ENCODE measurements at regions not wholly inside any gene's neighbourhood (a gene's known extent, or its start where the extent isn't known, plus 50 kb on each side); places are given as distances from the start of the nearest gene placed in this dataset.
"Not testable (repeated sequence)": the region's sequence is repeated elsewhere in the genome, so short reads cannot be mapped to it uniquely, and the experiment has no call there.

DNA sequence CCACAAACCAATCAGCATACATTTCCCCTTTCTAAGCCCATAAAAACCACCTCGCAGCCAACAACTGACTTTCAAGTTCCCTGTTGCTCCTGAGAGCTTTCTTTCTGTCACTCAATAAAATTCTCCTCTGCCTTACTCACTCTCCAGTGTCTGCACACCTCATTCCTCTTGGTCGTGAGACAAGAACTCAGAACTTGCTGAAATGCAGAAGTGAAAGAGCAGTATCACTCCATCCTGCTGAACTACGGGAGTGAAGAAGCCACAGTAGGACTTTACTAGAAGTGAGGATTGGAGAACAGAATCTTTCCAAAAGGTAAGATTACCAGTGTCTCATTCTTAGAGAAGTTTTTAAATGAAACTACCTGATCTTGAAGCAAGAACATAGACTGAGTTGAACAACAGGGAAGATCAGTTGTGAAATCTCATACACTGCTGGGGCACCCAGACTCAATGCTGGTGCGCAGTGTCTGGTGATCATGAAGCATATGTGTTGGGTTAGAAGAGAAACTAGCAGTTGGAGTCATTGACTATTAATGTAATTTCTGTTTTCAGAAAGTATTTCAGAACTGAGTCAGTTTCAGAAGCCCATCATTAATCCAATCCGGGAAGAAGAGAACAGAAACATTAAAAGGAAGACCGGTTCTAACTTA is 726.9 kb upstream of the TMPRSS15 start:
- ChIA-PET POLR2A (no interaction called here), CTCF (no interaction called here)
- H3K36me3 Mint-ChIP-seq (ENCODE audit: low read depth) = no peaks in the 10 kb centered on the region
- H3K9me3 Mint-ChIP-seq = peaks cover 3% of the 10 kb centered on the region
- H3K27me3 Mint-ChIP-seq = no peaks in the 10 kb centered on the region
- no peak overlapping the region for H3K4me3 Mint-ChIP-seq
- H3K4me1 Mint-ChIP-seq = no peaks in the 10 kb centered on the region
- DNase-seq = no peak
- H3K27ac Mint-ChIP-seq = no peak overlapping the region

DNA sequence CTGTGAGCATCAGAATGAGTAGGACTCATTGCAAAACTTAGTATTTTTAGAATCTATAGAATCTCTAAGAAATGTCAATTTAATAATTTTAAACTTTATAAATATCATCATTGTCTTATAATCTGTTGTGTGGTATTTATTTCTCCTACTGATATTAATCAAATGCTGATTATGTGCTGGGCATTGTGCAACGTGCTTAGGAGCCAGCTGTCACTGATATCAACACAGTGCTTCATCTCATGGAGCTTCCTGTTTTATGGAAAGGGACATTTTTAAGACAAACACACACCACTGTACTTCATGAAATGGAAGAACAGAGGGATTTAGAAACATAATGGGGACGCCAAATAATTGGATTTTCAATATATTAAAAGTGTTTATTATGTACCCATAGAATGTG is 737.9 kb upstream of the TMPRSS15 start:
- Mint-ChIP-seq H3K9me3 (peaks cover 11% of the 10 kb centered on the region), H3K27me3 (no peaks in the 10 kb centered on the region), H3K27ac (no peak overlapping the region), H3K4me3 (no peak overlapping the region), H3K4me1 (no peaks in the 10 kb centered on the region), H3K36me3 (ENCODE audit: low read depth) (no peaks in the 10 kb centered on the region)
- POLR2A ChIA-PET = no interaction called here
- CTCF ChIA-PET = no interaction called here
- no peak for DNase-seq

DNA sequence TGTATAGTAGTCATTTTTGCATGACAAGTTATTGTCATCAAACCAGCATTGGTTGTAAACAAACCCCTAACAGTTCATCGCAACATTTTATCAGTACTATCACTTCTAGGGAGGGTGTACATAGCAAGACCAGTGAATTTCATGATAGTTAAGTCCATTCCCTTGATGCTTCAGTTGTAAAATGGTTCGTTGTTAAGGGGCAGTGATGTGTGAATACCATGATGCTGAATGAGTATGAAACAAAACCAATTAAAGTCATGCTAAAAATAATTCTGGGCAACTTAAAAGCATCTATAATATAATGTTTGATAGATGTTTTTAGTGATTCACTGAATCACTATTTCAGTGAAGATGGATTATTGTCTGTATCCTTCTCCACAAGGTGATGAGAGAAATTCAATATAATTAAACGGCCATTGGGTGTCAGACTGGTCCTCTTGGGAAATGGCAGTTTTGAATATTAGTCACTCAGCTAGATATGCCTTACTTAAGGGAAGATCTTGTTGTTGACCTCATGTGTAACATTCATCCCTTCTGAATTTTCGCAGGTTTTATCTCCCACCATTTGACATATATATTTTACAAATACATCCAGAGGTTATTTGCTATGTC is 742.2 kb upstream of the TMPRSS15 start:
- Mint-ChIP-seq H3K4me1 (no peaks in the 10 kb centered on the region), H3K27me3 (no peaks in the 10 kb centered on the region), H3K9me3 (peaks cover 19% of the 10 kb centered on the region), H3K27ac (no peak overlapping the region), H3K4me3 (no peak overlapping the region), H3K36me3 (ENCODE audit: low read depth) (no peaks in the 10 kb centered on the region)
- DNase-seq = no peak
- POLR2A ChIA-PET = no interaction called here
- CTCF ChIA-PET = no interaction called here

DNA sequence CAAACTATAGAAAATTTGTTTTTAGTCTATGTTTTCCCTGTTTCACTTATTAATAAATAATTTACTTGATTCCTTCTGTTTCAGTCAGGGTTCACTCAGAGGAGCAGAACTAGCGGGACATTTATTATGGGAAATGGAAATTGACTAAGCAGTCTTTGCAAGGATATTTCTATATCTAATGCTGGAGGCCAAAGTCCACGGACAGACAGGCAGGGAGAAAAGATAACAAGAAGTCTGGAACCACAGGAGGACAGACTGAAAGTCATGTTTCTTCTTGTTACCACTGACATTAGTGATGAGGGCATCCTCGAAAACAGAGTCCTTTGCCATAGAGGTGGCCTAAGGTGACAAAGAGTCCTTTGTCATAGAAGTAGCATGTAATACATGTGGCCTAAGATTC is 744.5 kb upstream of the TMPRSS15 start:
- H3K4me3 Mint-ChIP-seq = no peak overlapping the region
- no peaks in the 10 kb centered on the region for H3K4me1 Mint-ChIP-seq
- POLR2A ChIA-PET = no interaction called here
- H3K36me3 Mint-ChIP-seq (ENCODE audit: low read depth) = no peaks in the 10 kb centered on the region
- H3K27me3 Mint-ChIP-seq = no peaks in the 10 kb centered on the region
- peaks cover 16% of the 10 kb centered on the region for H3K9me3 Mint-ChIP-seq
- no peak for DNase-seq
- no peak overlapping the region for H3K27ac Mint-ChIP-seq
- CTCF ChIA-PET = no interaction called here

DNA sequence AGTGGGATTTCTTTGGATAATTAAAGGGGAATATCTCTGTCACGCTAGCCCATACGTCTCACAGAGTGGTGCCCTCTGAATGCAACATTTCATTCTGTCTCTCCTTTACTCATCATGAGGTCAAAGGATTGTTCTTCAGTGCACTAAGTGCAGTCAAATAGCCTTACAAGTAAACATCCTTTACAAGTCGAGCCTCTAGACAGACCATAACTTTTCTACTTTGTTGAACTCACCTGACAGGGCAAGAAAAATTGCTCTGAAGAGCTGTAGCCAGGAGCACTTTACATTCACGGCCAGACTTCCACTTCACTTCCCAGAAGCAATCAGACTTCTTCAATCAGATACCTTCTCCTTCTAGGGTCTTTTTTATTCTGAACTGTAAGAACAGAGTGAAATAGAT is 768.0 kb upstream of the TMPRSS15 start:
- H3K36me3 Mint-ChIP-seq (ENCODE audit: low read depth) = no peaks in the 10 kb centered on the region
- H3K27me3 Mint-ChIP-seq = no peaks in the 10 kb centered on the region
- H3K4me3 Mint-ChIP-seq = no peak overlapping the region
- no peak overlapping the region for H3K27ac Mint-ChIP-seq
- DNase-seq = no peak
- H3K4me1 Mint-ChIP-seq = no peaks in the 10 kb centered on the region
- H3K9me3 Mint-ChIP-seq = peaks cover 8% of the 10 kb centered on the region
- CTCF ChIA-PET = no interaction called here
- POLR2A ChIA-PET = no interaction called here

DNA sequence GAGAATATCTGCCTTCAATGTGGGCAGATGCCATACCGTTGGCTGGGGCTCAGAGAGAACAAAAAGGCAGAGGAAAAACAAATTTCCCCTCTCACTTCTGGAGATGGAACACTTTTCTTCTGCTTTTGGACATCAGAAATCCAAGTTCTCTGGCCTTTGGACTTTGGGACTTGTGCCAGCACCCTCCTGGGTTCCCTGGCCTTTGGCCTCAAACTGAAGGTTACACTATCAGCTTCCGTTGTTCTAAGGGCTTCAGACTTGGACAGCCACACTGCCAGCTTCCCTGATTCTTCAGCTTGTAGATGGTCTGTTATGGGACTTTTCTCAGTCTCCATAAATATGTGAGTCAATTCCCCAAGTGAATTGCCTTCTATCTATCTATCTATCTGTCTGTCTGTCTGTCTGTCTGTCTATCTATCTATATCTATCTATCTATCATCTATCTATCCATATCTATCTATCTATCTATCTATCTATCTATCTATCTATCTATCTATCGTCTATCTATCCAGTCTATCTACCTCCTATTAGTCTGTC is 778.1 kb upstream of the TMPRSS15 start:
- ChIA-PET POLR2A (no interaction called here), CTCF (no interaction called here)
- Mint-ChIP-seq H3K36me3 (ENCODE audit: low read depth) (no peaks in the 10 kb centered on the region), H3K4me1 (no peaks in the 10 kb centered on the region), H3K27ac (no peak overlapping the region), H3K27me3 (no peaks in the 10 kb centered on the region), H3K4me3 (no peak overlapping the region), H3K9me3 (peaks cover 6% of the 10 kb centered on the region)
- DNase-seq = no peak

DNA sequence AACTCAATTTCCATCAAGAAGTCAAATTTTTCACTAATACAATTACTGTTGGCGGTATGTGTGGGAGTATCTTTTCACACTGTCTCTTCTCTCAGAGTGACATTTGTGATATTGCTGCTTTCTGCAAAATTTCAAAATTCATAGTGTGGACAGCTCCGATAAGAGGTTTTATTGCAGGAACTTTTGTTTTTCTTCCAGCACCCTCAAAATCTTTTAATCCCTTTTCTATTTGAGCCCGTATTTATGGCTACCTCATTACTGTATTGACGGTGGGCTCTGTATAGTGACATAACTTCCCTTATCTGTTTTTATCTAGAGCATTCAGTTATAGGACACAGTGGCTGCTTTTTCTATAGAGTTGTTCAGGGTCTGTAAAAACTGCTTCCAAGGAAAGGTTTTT is 794.4 kb upstream of the TMPRSS15 start:
- Mint-ChIP-seq H3K9me3 (peaks cover 12% of the 10 kb centered on the region), H3K36me3 (ENCODE audit: low read depth) (no peaks in the 10 kb centered on the region), H3K27me3 (no peaks in the 10 kb centered on the region), H3K4me1 (no peaks in the 10 kb centered on the region), H3K4me3 (no peak overlapping the region), H3K27ac (no peak overlapping the region)
- no peak for DNase-seq
- POLR2A ChIA-PET = no interaction called here
- CTCF ChIA-PET = no interaction called here

DNA sequence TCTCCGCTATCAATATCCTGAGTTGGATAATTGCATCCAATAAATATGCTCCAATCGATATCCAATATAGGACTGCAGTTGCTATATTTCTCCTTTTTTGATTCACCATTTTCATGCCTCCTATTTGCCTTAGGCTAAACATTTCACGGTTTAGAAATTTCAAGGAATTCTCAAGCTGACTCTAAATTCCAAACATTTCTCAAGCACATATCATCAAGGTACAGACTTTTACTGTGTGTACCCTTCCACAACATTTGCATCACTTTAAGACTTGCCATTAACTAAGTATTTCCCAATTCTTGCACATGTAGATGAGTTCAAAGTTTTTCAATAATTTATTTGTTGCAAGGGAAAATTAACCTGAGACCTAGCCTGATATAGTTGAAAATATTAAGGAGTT is 795.2 kb upstream of the TMPRSS15 start:
- ChIA-PET POLR2A (no interaction called here), CTCF (no interaction called here)
- Mint-ChIP-seq H3K4me3 (no peak overlapping the region), H3K27me3 (no peaks in the 10 kb centered on the region), H3K36me3 (ENCODE audit: low read depth) (no peaks in the 10 kb centered on the region), H3K27ac (no peak overlapping the region), H3K4me1 (no peaks in the 10 kb centered on the region), H3K9me3 (peaks cover 12% of the 10 kb centered on the region)
- DNase-seq = no peak

DNA sequence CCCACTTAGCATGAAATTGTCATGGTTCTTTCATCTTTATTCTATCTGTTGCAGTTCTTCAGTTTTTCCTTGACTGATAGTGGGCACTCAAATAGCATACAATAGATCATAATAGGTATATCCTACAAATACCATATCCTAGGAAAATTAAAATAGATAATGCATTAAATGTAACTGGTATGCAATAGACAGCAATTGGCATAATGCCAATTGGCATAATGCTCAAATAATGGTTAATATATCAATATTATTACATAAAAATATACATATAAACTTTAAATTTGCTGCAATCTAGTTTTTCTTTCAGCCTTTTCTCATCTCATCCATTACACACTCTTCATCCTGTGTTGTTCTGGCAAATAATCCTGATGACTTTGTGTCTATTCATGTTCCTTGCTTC is 814.6 kb upstream of the TMPRSS15 start:
- CTCF ChIA-PET = no interaction called here
- Mint-ChIP-seq H3K27ac (no peak overlapping the region), H3K9me3 (peaks cover 3% of the 10 kb centered on the region), H3K4me1 (no peaks in the 10 kb centered on the region), H3K36me3 (ENCODE audit: low read depth) (no peaks in the 10 kb centered on the region), H3K4me3 (no peak overlapping the region), H3K27me3 (no peaks in the 10 kb centered on the region)
- DNase-seq = no peak
- POLR2A ChIA-PET = no interaction called here

DNA sequence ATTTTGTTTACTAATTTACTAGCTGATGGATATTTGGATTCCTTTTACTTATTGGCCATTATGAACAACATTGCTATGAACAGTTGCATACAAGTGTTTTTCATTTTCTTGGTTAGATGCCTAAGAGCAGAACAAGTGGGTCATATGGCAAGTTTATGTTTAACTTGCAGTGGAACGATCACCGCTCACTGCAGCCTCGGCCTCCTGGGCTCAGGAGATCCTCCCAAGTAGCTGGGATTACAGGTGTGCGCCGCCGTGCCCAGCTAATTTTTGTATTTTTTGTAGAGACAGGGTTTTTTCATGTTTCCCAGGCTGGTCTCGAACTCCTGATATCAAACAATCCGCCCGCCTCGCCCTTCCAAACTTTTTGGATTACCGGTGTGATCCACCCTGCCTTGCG is 820.5 kb upstream of the TMPRSS15 start:
- Mint-ChIP-seq H3K4me1 (no peaks in the 10 kb centered on the region), H3K27me3 (no peaks in the 10 kb centered on the region), H3K4me3 (no peak overlapping the region), H3K9me3 (no peaks in the 10 kb centered on the region), H3K36me3 (ENCODE audit: low read depth) (no peaks in the 10 kb centered on the region), H3K27ac (no peak overlapping the region)
- DNase-seq = no peak
- ChIA-PET POLR2A (no interaction called here), CTCF (no interaction called here)

DNA sequence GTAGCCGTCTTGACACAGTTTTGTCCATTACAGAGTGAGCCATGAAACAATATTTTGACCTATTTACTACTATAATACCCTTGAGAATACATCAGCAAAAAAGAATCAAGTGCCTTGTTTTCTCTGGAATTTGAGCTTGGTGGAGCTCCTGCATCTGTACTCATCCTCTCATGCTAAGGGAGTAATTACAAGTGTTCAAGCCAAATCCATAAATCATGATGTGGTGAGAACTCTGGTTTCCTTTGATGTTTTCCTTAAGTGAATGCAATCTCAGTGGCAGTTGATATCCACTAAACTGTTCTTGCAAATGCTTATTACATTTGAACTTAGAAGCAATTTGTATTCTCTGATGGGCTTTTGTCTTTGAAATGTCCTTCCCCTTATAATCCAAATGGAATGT is 824.6 kb upstream of the TMPRSS15 start:
- no peaks in the 10 kb centered on the region for H3K27me3 Mint-ChIP-seq
- H3K4me3 Mint-ChIP-seq = no peak overlapping the region
- POLR2A ChIA-PET = no interaction called here
- H3K4me1 Mint-ChIP-seq = no peaks in the 10 kb centered on the region
- no peak for DNase-seq
- no peaks in the 10 kb centered on the region for H3K36me3 Mint-ChIP-seq (ENCODE audit: low read depth)
- peaks cover 2% of the 10 kb centered on the region for H3K9me3 Mint-ChIP-seq
- H3K27ac Mint-ChIP-seq = no peak overlapping the region
- CTCF ChIA-PET = no interaction called here

DNA sequence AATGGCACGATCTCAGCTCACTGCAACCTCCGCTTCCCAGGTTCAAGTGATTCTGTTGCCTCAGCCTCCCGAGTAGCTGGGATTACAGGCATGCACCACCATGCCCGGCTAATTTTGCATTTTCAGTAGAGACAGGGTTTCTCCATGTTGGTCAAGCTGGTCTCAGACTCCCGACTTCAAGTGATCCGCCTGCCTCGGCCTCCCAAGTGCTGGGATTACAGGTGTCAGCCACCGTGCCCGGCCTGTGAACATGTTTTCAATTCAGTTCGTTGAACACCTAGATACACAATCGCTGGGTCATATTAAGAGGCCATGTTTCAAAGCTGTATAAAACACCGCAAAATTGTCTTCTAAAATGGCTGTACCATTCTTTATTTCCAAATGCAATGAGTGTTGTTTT is 830.3 kb upstream of the TMPRSS15 start:
- H3K27ac Mint-ChIP-seq; H3K27me3 Mint-ChIP-seq; POLR2A ChIA-PET; H3K36me3 Mint-ChIP-seq (ENCODE audit: low read depth); H3K4me1 Mint-ChIP-seq; DNase-seq; CTCF ChIA-PET; H3K4me3 Mint-ChIP-seq: not testable (repeated sequence)
- peaks cover 10% of the 10 kb centered on the region for H3K9me3 Mint-ChIP-seq

DNA sequence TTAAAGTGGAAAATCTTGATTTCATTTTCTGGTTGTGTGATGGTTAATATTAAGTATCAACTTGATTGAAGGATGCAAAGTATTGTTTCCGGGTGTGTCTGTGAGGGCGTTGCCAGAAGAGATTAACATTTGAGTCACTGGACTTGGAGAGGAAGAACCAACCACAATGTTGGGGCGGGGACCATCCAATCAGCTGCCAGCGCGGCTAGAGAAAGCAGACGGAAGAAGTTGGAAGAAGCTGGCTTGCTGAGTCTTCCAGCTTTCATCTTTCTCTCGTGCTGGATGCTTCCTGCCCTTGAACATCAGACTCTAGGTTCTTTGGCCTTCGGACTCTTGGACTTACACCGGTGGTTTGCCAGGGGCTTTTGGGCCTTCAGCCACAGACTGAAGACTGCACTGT is 832.6 kb upstream of the TMPRSS15 start:
- DNase-seq = no peak
- H3K27ac Mint-ChIP-seq = no peak overlapping the region
- peaks cover 9% of the 10 kb centered on the region for H3K9me3 Mint-ChIP-seq
- ChIA-PET POLR2A (no interaction called here), CTCF (no interaction called here)
- H3K36me3 Mint-ChIP-seq (ENCODE audit: low read depth) = no peaks in the 10 kb centered on the region
- H3K4me3 Mint-ChIP-seq = no peak overlapping the region
- H3K27me3 Mint-ChIP-seq = no peaks in the 10 kb centered on the region
- no peaks in the 10 kb centered on the region for H3K4me1 Mint-ChIP-seq

DNA sequence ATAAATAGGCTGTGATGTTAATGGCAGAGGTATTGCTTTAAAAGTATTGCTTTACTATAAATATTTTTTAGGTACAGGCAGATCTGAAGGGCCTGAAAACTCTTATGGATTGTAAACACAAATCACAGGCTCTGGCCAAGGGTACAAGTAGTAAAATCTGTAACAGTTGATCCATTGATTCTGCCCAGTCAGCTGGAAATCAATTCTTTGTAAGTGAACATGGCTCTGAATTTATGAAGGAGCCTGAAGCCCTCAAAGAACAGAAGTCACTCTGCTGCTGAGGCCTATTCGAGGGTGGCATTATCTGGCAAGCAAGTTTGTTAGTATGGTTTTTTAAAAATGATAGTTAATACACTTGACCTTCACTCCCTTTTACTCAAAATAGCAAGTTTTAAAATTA is 834.0 kb upstream of the TMPRSS15 start:
- Mint-ChIP-seq H3K36me3 (ENCODE audit: low read depth) (no peaks in the 10 kb centered on the region), H3K27ac (no peak overlapping the region), H3K4me1 (no peaks in the 10 kb centered on the region), H3K9me3 (peaks cover 9% of the 10 kb centered on the region), H3K27me3 (no peaks in the 10 kb centered on the region), H3K4me3 (no peak overlapping the region)
- DNase-seq = no peak
- CTCF ChIA-PET = no interaction called here
- POLR2A ChIA-PET = no interaction called here

Data from activated CD4-positive, alpha-beta T cell treated with anti-CD3 and anti-CD28 coated beads, Interleukin-2, amount 10 ng/mL, durations not matched to agents 7 days and 5 days (primary cell).